ENCODE measurements at regions not wholly inside any gene's neighbourhood (a gene's known extent, or its start where the extent isn't known, plus 50 kb on each side); places are given as distances from the start of the nearest gene placed in this dataset.

GRCh38 chr2:53235836-53236582 is 531.6 kb upstream of the CHAC2 start:
- Histone ChIP-seq H3K27me3 (ENCODE audit: insufficient read depth in 3 of 3, low read length in 2 of 3) (peaks cover 0 to 2% (median 0%) of the 10 kb centered on the region in 3 donors), H3K36me3 (ENCODE audit: insufficient read depth in 1 of 2, low read depth in 1 of 2) (no peaks in the 10 kb centered on the region), H3K27ac (no peak overlapping the region), H3K4me3 (no peak overlapping the region), H3K4me1 (no peaks in the 10 kb centered on the region), H3K9me3 (no peaks in the 10 kb centered on the region)
- no peak for DNase-seq
- 37 to 50% (median 44%) methylated on average over 1 of the region's 1 CpG for WGBS, 3 donors
- intact Hi-C loops (cut with DNase I), result no loop called here
- no peak for ATAC-seq
- TF ChIP-seq CTCF (IDR thresholded peaks at IDR 0.05), result no peak

DNA sequence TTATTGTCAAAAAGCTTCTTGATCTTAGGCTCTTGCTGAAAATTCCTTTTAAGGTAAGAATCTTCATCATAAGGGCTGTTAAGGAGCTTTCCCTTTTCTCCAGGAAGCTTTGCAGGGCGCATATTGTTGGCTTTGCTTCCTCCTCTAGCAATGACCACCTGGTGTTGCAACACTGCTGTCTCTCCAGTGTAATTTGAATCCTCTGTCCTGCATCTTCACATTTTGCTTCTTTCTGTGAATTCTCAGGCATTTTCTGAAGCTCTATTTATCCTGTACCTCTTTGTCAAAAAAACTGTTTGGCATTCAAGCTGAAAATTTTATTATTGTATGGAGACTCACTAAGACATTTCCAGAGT is 533.1 kb upstream of the CHAC2 start:
- no peaks in the 10 kb centered on the region for H3K4me1 ChIP-seq

DNA sequence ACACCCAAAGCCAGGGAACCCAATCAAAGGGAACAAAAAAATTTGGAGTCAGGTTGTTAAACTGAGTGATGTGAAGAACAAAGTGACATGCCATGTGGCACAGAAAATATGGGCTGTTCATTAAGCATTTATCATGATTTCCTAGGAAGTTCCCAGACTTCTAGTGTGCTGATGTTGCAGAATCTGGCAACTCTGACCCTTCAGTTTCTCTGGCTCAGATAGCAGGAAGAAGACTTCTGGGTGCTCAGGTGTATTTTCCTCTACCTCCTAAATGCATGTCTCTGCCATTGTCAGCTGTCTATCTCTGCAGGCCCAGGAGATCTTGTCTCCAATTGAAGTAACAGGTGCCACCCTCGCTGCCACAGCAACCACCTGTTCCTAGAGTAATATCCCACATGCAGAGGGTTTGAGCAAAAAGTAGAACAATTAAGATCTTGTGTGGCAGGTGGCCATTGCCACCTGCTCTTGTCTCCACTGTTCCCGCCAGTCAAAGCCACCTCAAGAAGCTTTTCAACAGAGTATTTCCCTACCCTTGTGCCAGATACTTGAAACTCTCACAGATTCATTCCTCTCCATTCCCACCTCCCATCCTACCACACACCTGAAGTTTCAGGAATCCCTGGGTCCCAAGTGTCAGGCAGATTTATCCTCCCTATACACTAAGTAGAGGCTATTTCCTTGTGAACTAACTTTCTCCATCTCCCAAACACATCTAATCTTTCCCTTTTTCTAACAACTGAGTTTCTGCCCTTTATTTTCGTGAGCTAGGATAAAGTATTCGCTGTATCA is 533.7 kb upstream of the CHAC2 start:
- H3K9me3 ChIP-seq, result no peaks in the 10 kb centered on the region
- H3K27me3 ChIP-seq (ENCODE audit: insufficient read depth in 3 of 3, low read length in 2 of 3), result peaks cover 0 to 2% (median 0%) of the 10 kb centered on the region in 3 donors
- WGBS, 3 donors, result 68 to 72% (median 71%) methylated on average over 4 of the region's 4 CpGs
- intact Hi-C loops (cut with DNase I), result no loop called here
- H3K4me1 ChIP-seq, result no peaks in the 10 kb centered on the region
- no peak overlapping the region for H3K4me3 ChIP-seq
- TF ChIP-seq CTCF (IDR thresholded peaks at IDR 0.05), result no peak
- no peak for ATAC-seq
- no peaks in the 10 kb centered on the region for H3K36me3 ChIP-seq (ENCODE audit: insufficient read depth in 1 of 2, low read depth in 1 of 2)
- DNase-seq, result no peak
- no peak overlapping the region for H3K27ac ChIP-seq

More for the DNA sequence above, 533.1 kb upstream of the CHAC2 start:
- ATAC-seq (no peak), DNase-seq (no peak)
- Histone ChIP-seq H3K4me3 (no peak overlapping the region), H3K36me3 (ENCODE audit: insufficient read depth in 1 of 2, low read depth in 1 of 2) (no peaks in the 10 kb centered on the region), H3K27ac (no peak overlapping the region), H3K9me3 (no peaks in the 10 kb centered on the region), H3K27me3 (ENCODE audit: insufficient read depth in 3 of 3, low read length in 2 of 3) (peaks cover 0 to 2% (median 0%) of the 10 kb centered on the region in 3 donors)
- WGBS, 3 donors, result 11 to 17% (median 17%) methylated on average over 1 of the region's 1 CpG
- TF ChIP-seq CTCF (IDR thresholded peaks at IDR 0.05), result no peak
- intact Hi-C loops (cut with DNase I), result no loop called here

- Histone ChIP-seq H3K27me3 (ENCODE audit: insufficient read depth in 3 of 3, low read length in 2 of 3) (peaks cover 0 to 2% (median 0%) of the 10 kb centered on the region in 3 donors), H3K27ac (no peak overlapping the region), H3K36me3 (ENCODE audit: insufficient read depth in 1 of 2, low read depth in 1 of 2) (no peaks in the 10 kb centered on the region), H3K9me3 (no peaks in the 10 kb centered on the region), H3K4me3 (no peak overlapping the region), H3K4me1 (no peaks in the 10 kb centered on the region)
- intact Hi-C loops (cut with DNase I), result no loop called here
- DNase-seq, result no peak
- TF ChIP-seq CTCF (IDR thresholded peaks at IDR 0.05), result no peak
- ATAC-seq, result no peak
- 47 to 51% (median 49%) methylated on average over 3 of the region's 3 CpGs for WGBS, 3 donors
Measured at GRCh38 chr2:53231908-53232307, 535.7 kb upstream of the CHAC2 start.

Measured in psoas muscle (tissue), 7 donors.